Ovary (tissue), 3 donors: ENCODE measurements at regions not wholly inside any gene's neighbourhood (a gene's known extent, or its start where the extent isn't known, plus 50 kb on each side); places are given as distances from the start of the nearest gene placed in this dataset.

Experiments used
- CTCF ChIP-seq, 3 donors: fragments of 450-650 bp in 2 of 3; fragments of 200-600 bp in 1 of 3; IDR thresholded peaks; one replicate each; pipeline versions ENCODE4 v1.5.1 to v1.8.0; 2016 to 2022; ENCODE audit warnings: antibody characterized with exemption in 3 of 3, mild to moderate bottlenecking in 1 of 3
- EP300 ChIP-seq: sonication (generic); formaldehyde crosslinking; IDR thresholded peaks from one replicate; pipeline ENCODE4 v1.6.1; 2017; ENCODE audit warnings: antibody characterized with exemption
- POLR2A ChIP-seq: fragments of 450-650 bp; IDR thresholded peaks from one replicate; pipeline ENCODE4 v1.6.1; 2017; ENCODE audit warnings: antibody characterized with exemption, mild to moderate bottlenecking, moderate library complexity
- donor health status: DM: no; HTN: no; CAD: no.

GRCh38 chr18:78898066-78898465, 81.6 kb upstream of the SALL3 start:
- TF ChIP-seq CTCF (IDR thresholded peaks at IDR 0.05) (no peak), POLR2A (no peak), EP300 (no peak)
